T-helper 2 cell (primary cell): ENCODE measurements at regions not wholly inside any gene's neighbourhood (a gene's known extent, or its start where the extent isn't known, plus 50 kb on each side); places are given as distances from the start of the nearest gene placed in this dataset.

Source experiments
- DNase-seq, 5 experiments: peaks; one replicate each; pipeline versions ENCODE4 v3.0.0 to v3.0.0-alpha.2; 2012 to 2022

DNA sequence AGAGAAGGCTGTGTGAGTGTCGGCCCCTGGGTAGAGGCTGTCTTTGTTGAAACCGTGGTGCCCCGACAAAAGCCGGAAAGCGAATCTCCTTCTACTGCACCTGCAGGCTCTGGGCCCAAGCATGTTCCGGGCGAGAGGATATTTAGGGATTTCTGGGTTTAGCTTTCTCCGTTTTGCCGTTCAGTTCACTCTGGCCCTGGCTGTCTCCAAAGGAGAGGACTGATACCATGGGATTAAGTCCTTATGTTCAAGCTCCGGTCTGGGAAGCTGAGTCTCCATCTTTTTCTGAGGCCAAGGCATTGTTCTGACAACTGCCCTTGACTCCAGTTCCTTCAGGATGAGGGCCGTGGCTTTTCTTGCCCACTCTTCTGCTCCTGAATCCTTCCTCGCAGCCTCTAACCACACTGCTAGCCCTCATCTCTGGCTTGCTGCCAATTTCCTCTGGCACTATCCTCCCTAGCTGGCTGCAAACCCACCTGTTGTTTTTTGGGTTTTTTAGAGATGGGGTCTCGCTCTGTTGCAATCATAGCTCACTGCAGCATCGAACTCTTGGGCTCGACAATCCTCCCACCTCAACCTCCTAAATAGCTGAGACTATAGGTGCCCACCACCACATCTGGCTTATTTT lies 206.8 kb downstream of the SKIDA1 start:
- no peak for DNase-seq

DNA sequence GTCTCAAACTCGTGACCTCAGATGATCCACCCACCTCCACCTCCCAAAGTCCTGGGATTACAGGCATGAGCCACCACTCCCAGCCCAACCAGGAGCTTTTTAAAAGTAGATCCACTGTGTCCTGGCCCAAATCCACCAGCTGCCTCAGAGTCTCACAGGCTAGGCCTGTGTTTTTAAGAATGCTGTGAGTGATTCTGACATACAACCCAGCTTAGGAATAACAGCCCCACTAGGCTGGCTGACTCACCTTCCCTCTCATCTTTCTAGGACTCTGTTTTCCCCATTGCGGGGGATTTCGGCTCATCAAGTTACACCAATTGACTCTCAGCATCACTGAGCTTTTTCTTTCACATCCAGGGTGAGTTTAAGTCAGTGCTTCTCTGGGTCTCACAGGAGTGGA lies 207.6 kb downstream of the SKIDA1 start:
- DNase-seq = no peak

GRCh38 chr10:21315645-21316220 lies 209.7 kb downstream of the SKIDA1 start:
- DNase-seq = no peak

DNA sequence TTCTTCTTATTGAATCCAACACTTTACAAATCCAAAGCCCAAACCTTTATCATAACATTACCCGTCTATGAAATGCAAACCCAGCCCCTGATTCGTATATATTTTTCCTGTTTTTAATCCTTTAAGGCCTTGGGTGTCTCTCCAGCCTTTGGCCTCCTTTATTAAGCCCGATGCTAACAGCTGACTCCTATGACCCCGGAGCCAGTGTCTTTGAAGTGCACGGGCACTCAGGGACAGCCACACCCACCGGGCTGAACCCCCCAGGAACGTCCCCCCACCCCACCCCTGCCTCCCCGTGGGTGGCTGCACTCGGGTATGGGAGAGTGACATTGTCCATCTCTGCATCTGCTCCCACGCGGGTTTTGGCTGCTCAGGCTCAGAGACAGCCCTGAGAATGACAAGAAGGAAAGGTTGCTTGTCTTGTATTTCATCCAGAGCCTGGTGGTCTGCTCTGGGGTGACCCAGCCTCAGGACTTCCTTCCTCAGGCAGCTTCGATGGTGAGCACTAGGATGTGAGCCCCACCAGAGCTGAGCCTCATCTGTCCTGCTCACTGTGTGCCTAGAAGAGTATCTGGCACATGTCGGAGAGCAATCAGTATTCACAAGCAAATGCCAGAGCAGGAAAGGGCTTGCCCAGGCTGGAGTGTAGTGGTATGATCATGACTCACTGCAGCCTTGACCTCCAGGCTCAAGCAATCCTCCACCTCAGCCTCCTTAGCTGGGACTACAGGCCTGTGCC lies 210.4 kb downstream of the SKIDA1 start:
- DNase-seq = no peak

DNA sequence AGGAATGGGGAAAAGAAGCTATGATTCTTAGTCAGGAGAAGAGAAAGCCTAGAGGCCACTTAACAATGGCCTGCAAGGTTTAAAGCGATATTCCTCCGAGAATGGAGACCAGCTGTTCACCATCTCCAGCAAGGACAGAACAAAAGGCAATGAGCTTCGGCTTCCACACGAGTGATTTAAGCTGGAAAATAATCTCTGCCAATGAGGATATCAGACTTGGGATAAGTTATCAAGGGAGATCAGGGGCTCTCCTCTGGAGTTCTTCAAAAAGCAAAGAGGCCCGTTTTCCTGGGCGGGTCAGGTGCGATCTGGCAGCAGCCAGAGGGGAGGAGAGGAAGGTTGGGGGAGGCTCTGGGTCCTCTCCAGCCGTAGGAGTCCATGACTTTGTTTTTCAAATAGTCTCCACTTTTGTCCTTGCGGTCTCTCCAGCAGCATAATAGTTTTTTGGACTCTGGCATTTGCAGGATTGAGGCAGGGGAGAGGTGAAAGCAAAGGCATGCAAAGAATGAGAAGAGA lies 211.3 kb downstream of the SKIDA1 start:
- no peak for DNase-seq

GRCh38 chr10:21313691-21314090 lies 211.8 kb downstream of the SKIDA1 start:
- DNase-seq = no peak

DNA sequence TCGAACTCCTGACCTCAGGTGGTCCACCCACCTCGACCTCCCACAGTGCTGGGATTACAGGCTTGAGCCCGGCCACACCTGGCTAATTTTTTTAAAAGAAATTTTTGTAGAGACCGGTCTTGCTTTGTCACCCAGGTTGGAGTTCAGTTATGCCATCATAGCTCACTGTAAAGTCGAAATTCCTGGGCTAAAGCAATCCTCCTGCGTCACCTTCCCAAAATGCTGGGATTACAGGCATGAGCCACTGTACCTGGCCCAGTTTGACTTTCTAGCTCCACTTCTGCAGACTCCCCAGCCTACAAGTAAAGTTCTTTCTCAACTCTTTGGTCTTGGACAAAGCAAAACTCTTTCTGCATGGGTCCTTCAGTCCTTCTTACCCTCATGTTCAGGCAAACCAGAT lies 214.1 kb downstream of the SKIDA1 start:
- DNase-seq = no peak

DNA sequence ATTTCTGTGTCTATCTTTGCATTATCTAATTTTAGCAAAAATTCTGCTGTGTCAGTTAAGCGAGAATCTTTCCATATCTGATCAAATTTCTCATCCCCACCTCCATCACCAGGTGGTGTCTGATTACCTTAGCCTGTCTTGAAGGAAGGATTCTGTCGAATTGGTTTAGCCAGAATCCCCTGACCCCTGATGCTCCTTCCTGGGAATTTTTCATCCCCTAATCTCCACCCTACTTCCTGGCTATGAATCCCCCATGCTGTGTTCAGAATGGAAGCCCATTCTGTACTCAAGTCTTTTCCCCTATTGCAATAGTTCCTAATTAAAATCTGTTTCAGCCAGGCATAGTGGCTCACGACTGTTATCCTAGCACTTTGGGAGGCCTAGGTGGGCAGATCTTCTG lies 216.1 kb downstream of the SKIDA1 start:
- DNase-seq = no peak

GRCh38 chr10:21308946-21309345 lies 216.5 kb downstream of the SKIDA1 start:
- DNase-seq = no peak

GRCh38 chr10:21308018-21308417 lies 217.5 kb downstream of the SKIDA1 start:
- no peak for DNase-seq

DNA sequence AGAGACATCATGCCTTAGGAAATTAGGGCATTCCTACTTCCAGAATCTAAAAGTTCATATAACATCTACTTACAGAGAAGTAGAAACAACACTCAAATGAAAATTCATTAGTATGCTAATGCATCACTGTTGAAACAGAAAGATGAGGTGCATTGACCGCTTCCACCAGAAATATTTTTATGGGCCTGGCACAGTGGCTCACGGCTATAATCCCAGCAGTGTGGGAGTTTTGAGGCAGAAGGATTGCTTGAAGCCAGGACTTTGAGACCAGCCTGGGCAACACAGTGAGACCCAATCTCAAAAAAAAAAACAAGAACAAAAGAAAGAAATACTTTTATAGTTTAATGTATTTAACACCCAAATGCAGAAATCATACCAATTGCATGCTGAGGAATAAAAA lies 220.9 kb downstream of the SKIDA1 start:
- DNase-seq = no peak

- DNase-seq = no peak
These were observed 221.3 kb downstream of the SKIDA1 start for GRCh38 chr10:21304198-21304597.

- no peak for DNase-seq
These were observed 224.9 kb downstream of the SKIDA1 start for GRCh38 chr10:21300551-21300950.

DNA sequence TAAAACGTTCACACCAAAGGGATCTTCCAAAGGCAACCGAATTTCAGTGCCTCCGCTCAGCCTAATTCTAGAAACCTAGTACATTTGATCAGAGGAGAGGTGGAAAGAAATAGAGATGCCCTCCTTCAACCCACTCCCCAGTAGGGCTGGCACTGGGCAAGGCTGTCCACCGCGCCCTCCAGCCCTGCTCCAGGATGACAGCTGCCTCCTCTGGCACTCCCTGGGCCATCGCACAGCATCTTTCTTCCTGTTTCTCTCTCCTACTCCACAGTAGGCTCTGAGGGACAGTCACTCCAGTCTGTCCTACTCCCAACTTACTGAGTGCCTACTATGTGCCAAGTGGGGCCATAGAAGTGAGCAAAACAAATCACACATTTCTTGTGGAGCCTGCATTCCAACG lies 226.2 kb downstream of the SKIDA1 start:
- no peak for DNase-seq

DNA sequence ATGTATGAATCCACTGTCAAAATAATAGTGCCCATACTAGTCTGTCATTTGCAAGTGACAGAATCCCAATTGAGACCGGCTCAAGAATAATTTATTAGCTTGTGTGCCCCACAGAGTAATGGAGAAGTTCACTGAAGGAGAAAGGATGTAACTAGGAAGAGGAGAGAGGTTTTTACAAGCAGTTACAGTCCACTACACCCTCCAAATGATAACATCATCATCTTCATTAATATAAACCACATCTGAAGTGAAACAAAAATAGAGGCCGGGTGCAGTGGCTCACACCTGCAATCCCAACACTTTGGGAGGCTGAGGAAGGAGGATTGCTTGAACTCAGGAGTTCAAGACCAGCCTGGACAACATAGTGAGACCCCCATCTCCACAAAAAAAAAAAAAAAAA lies 226.8 kb downstream of the SKIDA1 start:
- no peak for DNase-seq

- DNase-seq = no peak
These were observed 227.7 kb downstream of the SKIDA1 start for GRCh38 chr10:21297603-21298383.

DNA sequence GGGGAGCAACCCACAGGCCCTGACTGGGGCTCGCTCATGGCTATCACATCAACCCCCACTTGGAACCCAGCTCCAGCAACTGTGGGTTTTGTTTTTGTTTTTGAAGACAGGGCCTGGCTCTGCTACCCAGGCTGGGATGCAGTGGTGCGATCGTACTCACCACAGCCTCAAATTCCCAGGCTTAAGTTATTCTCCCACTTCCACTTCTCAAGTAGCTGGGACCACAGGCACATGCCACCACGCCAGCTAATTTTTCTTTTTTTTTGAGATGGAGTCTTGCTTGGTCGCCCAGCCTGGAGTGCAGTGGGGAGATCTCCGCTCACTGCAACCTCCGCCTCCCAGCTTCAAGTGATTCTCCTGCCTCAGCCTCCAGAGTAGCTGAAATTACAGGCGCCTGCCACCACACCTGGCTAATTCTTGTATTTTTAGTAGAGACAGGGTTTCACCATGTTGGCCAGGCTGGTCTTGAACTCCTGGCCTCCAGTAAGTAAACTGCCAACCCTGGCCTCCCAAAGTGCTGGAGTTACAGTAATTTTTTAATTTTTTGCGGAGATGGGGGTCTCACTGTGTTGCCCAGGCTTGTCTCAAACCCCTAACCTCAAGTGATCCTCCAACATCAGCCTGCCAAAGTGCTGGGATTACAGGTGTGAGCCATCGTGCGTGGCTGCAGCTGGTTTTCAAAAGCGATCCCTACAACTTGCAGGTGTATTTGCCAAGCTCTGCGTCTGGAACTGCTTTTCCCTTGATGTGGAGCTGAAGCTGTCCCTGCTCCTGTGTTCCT lies 228.7 kb downstream of the SKIDA1 start:
- DNase-seq = no peak

GRCh38 chr10:21293518-21294356 lies 231.7 kb downstream of the SKIDA1 start:
- no peak for DNase-seq

GRCh38 chr10:21292763-21293517 lies 232.5 kb downstream of the SKIDA1 start:
- DNase-seq = no peak

DNA sequence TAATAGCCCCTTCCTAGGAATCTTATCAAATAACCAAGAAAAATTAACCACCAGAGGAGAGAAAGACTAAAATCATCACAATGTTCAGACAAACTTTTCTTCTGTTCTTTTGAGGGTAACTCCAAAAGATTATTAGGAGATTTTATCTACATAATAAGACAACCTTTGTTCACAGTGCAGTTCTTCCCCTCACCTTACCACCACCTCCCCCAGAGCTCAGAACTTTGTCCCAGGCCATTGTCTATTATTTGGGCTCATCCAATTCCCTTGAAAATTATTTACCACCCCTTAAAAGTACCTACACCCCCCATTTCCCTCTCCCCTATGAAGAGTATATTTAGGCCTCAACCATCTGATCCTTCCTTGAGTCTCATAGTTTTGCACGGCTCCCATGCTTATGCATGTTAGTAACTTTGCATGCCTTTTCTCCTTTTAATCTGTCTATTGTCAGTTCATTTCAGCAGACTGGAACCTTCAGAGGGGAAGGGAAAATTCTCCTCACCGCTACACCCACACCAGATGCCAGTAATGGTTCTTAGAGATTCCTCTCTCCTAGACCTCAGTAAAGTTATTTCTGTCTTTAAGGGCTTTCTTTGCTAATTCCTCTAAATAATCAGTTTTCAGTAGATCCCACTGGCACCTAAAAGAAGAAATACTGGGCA lies 234.9 kb downstream of the SKIDA1 start:
- DNase-seq = no peak
